HEK293 (cell line): ENCODE measurements at regions not wholly inside any gene's neighbourhood (a gene's known extent, or its start where the extent isn't known, plus 50 kb on each side); places are given as distances from the start of the nearest gene placed in this dataset.

Source experiments
- CTCF ChIP-seq: fragments of 450-650 bp; formaldehyde crosslinking; IDR thresholded peaks from 2 replicates; pipeline ENCODE4 v1.5.1; 2016; ENCODE audit warnings: missing biosample characterization, missing genetic modification characterization
- PBX3 ChIP-seq: sonication (generic); formaldehyde crosslinking; IDR thresholded peaks from 2 replicates; pipeline ENCODE4 v1.8.1; 2022; ENCODE audit warnings: mild to moderate bottlenecking, moderate library complexity, missing genetic modification reagents
- REPIN1 ChIP-seq: fragments of 450-650 bp; formaldehyde crosslinking; IDR thresholded peaks from 2 replicates; pipeline ENCODE4 v1.5.1; 2017; ENCODE audit warnings: missing biosample characterization, missing genetic modification characterization, low read depth
- SCRT2 ChIP-seq: fragments of 450-650 bp; formaldehyde crosslinking; IDR thresholded peaks from 2 replicates; pipeline ENCODE4 v1.5.1; 2016; ENCODE audit warnings: missing biosample characterization, missing genetic modification characterization
- TCF7L2 ChIP-seq: IDR thresholded peaks from 2 replicates; pipeline ENCODE4 v1.6.1; 2011; ENCODE audit warnings: low read depth, mild to moderate bottlenecking, inconsistent platforms, low read length, moderate library complexity, borderline replicate concordance
- TSHZ1 ChIP-seq: fragments of 450-650 bp; formaldehyde crosslinking; IDR thresholded peaks from 2 replicates; pipeline ENCODE4 v1.5.1; 2016; ENCODE audit warnings: missing biosample characterization, missing genetic modification characterization, borderline replicate concordance
- ZBTB10 ChIP-seq: fragments of 450-650 bp; formaldehyde crosslinking; IDR thresholded peaks from 2 replicates; pipeline ENCODE4 v1.5.1; 2016; ENCODE audit warnings: missing biosample characterization, missing genetic modification characterization
- ZBTB11 ChIP-seq: fragments of 450-650 bp; formaldehyde crosslinking; conservative IDR thresholded peaks from 2 replicates; pipeline ENCODE4 v1.5.1; 2016; ENCODE audit warnings: low read depth, missing biosample characterization, missing genetic modification characterization
- ZFP41 ChIP-seq: fragments of 450-650 bp; formaldehyde crosslinking; IDR thresholded peaks from 2 replicates; pipeline ENCODE4 v1.5.1; 2016; ENCODE audit warnings: missing biosample characterization, missing genetic modification characterization, borderline replicate concordance
- ZSCAN5A ChIP-seq: fragments of 450-650 bp; formaldehyde crosslinking; IDR thresholded peaks from 2 replicates; pipeline ENCODE4 v1.5.1; 2016; ENCODE audit warnings: missing biosample characterization, missing genetic modification characterization

GRCh38 chr16:60771138-60771537 lies 1265.1 kb downstream of the CDH8 start:
- TF ChIP-seq TSHZ1 (no peak), SCRT2 (tag by site-specific recombination) (no peak), ZBTB11 (tag by site-specific recombination) (no peak), ZFP41 (no peak), ZSCAN5A (tag by site-specific recombination) (no peak), CTCF (tag by site-specific recombination) (no peak), REPIN1 (tag by site-specific recombination) (no peak), ZBTB10 (tag by site-specific recombination) (no peak), TCF7L2 (no peak), PBX3 (CRISPR knock-in tag) (no peak)
